Esophagus squamous epithelium (tissue), 5 donors: ENCODE measurements at regions not wholly inside any gene's neighbourhood (a gene's known extent, or its start where the extent isn't known, plus 50 kb on each side); places are given as distances from the start of the nearest gene placed in this dataset.

Source experiments
- DNase-seq: peaks from one replicate; lab custom pipeline; 2025; lab: John Stamatoyannopoulos, UW
- H3K27ac ChIP-seq, 4 donors: fragments of 200-600 bp; sonication (generic); one replicate each; pipeline ENCODE4 v1.5.1; 2016 to 2019; ENCODE audit warnings: mild to moderate bottlenecking in 1 of 4
- H3K27me3 ChIP-seq, 4 donors: fragments of 200-600 bp; sonication (generic); 1 replicate in 3 of 4; 2 replicates in 1 of 4; pipeline versions ENCODE4 v1.5.1 to v1.6.0; 2017 to 2021; ENCODE audit warnings: antibody characterized with exemption in 1 of 4
- H3K36me3 ChIP-seq, 3 donors: fragments of 200-600 bp; sonication (generic); one replicate each; pipeline ENCODE4 v1.5.1; 2016 to 2019
- H3K4me1 ChIP-seq, 3 donors: fragments of 200-600 bp; sonication (generic); one replicate each; pipeline ENCODE4 v1.5.1; 2017 to 2019
- H3K4me3 ChIP-seq, 4 donors: fragments of 200-600 bp; sonication (generic); 1 replicate in 3 of 4; 2 replicates in 1 of 4; pipeline ENCODE4 v1.5.1; 2016 to 2019; ENCODE audit warnings: mild to moderate bottlenecking in 2 of 4, moderate library complexity in 1 of 4
- H3K9me3 ChIP-seq, 3 donors: fragments of 200-600 bp; sonication (generic); one replicate each; pipeline ENCODE4 v1.5.1; 2016 to 2019
- CTCF ChIP-seq, 6 experiments: fragments of 450-650 bp in 4 of 6; fragments of 200-600 bp in 2 of 6; sonication (generic) in 2 of 6; IDR thresholded peaks; one replicate each; pipeline ENCODE4 v1.5.1; 2016 to 2019; ENCODE audit warnings: antibody characterized with exemption in 6 of 6, mild to moderate bottlenecking in 4 of 6, moderate library complexity in 4 of 6
- POLR2A ChIP-seq, 4 donors: fragments of 450-650 bp; IDR thresholded peaks; one replicate each; pipeline ENCODE4 v1.6.1; 2017; ENCODE audit warnings: antibody characterized with exemption in 4 of 4, mild to moderate bottlenecking in 4 of 4, moderate library complexity in 3 of 4
- WGBS, 2 donors: methylation state at CpG; one replicate each; pipeline ENCODE4 v1.1.5; 2018; 5-methylcytosine and 5-hydroxymethylcytosine counted together
- intact Hi-C: fragments of 100-400 bp; cut with DNase I; formaldehyde crosslinking; loops from one replicate; pipeline ENCODE4 v1.15.0; 2022
- donor health status: DM: yes; HTN: yes; CAD: no.

- Histone ChIP-seq H3K4me1 (peaks cover 0 to 10% (median 3%) of the 10 kb centered on the region in 3 donors), H3K9me3 (no peaks in the 10 kb centered on the region), H3K4me3 (no peak overlapping the region), H3K27me3 (no peaks in the 10 kb centered on the region), H3K27ac (no peak overlapping the region), H3K36me3 (no peaks in the 10 kb centered on the region)
- intact Hi-C loops: loop anchor here (10.0 kb wide), 1 partner anchor 143 kb away; no protein-coding TSS in a partner anchor
- DNase-seq: no peak
- no peak for TF ChIP-seq POLR2A (IDR thresholded peaks at IDR 0.05)
- no peak for TF ChIP-seq CTCF (IDR thresholded peaks at IDR 0.05)
- WGBS, 2 donors: 82 to 98% methylated on average over 2 of the region's 2 CpGs
Measured at GRCh38 chr1:101141376-101141775, 95.4 kb upstream of the S1PR1 start.

DNA sequence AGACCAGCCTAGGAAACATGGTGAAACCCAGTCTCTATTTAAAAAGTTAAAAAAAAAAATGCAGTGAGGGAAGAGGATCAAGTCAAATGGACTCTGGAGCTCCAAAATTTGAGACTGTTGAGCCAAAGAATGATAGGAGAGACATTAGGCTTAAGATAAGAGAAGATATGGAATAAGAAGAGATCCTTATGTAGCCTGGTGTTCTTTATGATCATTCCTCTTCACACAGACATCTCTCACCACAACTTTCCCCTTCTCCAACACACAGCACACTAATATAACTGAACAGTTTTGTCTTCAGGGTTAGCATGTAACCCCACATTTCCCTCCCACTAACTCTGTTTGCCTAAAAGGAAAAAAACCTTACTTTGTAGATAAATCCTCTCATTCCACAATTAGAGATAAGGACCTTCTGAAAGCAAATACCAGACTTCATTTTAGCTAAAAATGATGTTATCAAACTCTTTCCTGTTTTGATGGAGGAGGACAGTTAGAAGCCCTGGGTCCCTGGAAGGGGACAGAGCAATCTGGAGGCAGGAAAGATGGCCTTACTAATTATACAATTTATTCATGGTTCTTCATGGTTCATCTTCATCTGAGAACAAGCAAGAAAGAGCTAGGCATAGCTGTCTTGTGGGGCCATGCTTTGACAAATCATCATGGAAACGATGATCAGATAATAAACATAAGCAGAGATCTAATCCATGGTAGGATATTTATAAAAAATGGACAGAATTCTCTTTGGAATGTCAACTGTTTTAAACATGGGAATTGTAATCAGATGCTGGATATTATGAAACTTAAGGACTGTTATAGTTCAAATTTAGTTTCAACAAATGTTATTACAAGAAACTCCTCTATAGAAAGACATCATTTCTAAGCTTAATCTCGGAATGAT is 96.7 kb upstream of the S1PR1 start:
- intact Hi-C loops: loop anchor here (10.0 kb wide), 1 partner anchor 145 kb away; no protein-coding TSS in a partner anchor
- 61 to 78% methylated on average over 2 of the region's 2 CpGs for WGBS, 2 donors

DNA sequence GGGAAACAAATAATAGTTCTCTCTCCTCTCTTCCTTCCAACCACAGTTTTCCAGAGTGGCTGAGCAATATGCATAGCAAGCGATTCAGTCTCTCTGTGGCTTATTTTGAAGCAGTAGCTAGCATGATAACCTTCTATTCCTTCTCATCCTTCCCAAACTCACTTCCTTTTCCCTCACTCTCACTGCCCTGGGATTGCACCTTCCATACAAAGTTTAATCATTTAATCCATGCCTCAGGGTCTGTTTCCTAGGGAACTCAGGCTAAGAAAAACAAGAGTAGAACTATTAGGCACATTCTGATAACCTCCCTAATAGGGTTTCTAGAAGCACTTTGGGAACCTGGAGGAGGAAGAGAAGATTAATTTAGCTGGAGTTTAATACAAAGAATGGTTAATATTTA is 97.7 kb upstream of the S1PR1 start:
- Histone ChIP-seq H3K4me3 (no peak overlapping the region), H3K4me1 (peaks cover 0 to 12% (median 4%) of the 10 kb centered on the region in 3 donors), H3K9me3 (no peaks in the 10 kb centered on the region), H3K36me3 (no peaks in the 10 kb centered on the region), H3K27me3 (no peaks in the 10 kb centered on the region), H3K27ac (no peak overlapping the region)
- TF ChIP-seq CTCF (IDR thresholded peaks at IDR 0.05) (no peak), POLR2A (IDR thresholded peaks at IDR 0.05) (no peak)
- no peak for DNase-seq
- intact Hi-C loops: no loop called here
- WGBS, 2 donors: 50 to 68% methylated on average over 1 of the region's 1 CpG

More for the DNA sequence above, 96.7 kb upstream of the S1PR1 start:
- TF ChIP-seq POLR2A (IDR thresholded peaks at IDR 0.05) (no peak), CTCF (IDR thresholded peaks at IDR 0.05) (no peak)
- Histone ChIP-seq H3K4me3 (no peak overlapping the region), H3K27me3 (no peaks in the 10 kb centered on the region), H3K36me3 (no peaks in the 10 kb centered on the region), H3K27ac (no peak overlapping the region), H3K4me1 (peaks cover 0 to 12% (median 4%) of the 10 kb centered on the region in 3 donors), H3K9me3 (no peaks in the 10 kb centered on the region)
- DNase-seq: no peak

GRCh38 chr1:101137144-101138126 is 99.4 kb upstream of the S1PR1 start:
- H3K4me1 ChIP-seq: peaks cover 0 to 12% (median 4%) of the 10 kb centered on the region in 3 donors
- no peak overlapping the region for H3K27ac ChIP-seq
- TF ChIP-seq POLR2A (IDR thresholded peaks at IDR 0.05): no peak
- no peak for TF ChIP-seq CTCF (IDR thresholded peaks at IDR 0.05)
- no peaks in the 10 kb centered on the region for H3K9me3 ChIP-seq
- 44 to 48% methylated on average over 5 of the region's 5 CpGs for WGBS, 2 donors
- no peak overlapping the region for H3K4me3 ChIP-seq
- intact Hi-C loops: no loop called here
- DNase-seq: no peak
- H3K36me3 ChIP-seq: no peaks in the 10 kb centered on the region
- no peaks in the 10 kb centered on the region for H3K27me3 ChIP-seq
